Activated effector memory CD4-positive, alpha-beta T cell treated with Interleukin-2 at 50 U/mL for 16 hours (primary cell): ENCODE measurements at regions not wholly inside any gene's neighbourhood (a gene's known extent, or its start where the extent isn't known, plus 50 kb on each side); places are given as distances from the start of the nearest gene placed in this dataset.

Source experiments
- DNase-seq: peaks from one replicate; pipeline ENCODE4 v3.0.0-alpha.2; 2020

- no peak for DNase-seq
Observed at GRCh38 chr15:77749236-77749997, 116.7 kb upstream of the LINGO1 start.

GRCh38 chr15:77748078-77749064 lies 115.7 kb upstream of the LINGO1 start:
- no peak for DNase-seq

GRCh38 chr15:77747175-77748077 lies 114.7 kb upstream of the LINGO1 start:
- no peak for DNase-seq

GRCh38 chr15:77746254-77747174 lies 113.8 kb upstream of the LINGO1 start:
- DNase-seq = no peak

DNA sequence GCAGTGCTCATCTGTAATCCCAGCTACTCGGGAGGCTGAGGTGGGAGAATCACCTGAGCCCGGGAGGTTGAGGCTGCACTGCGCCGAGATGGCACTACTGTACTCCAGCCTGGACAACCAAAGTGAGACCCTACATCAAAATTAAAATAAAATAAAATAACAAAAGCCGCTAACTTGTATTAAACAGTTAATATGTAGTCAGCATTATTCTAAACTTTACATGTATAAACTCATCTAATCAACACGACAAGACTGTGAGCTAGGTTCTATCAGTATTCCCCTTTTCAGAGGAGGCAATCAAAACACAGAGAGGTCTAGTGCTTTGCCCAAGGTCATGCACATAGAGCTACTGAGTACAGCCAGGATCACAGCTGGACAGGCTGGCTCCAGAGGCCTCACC lies 111.7 kb upstream of the LINGO1 start:
- DNase-seq = no peak

DNA sequence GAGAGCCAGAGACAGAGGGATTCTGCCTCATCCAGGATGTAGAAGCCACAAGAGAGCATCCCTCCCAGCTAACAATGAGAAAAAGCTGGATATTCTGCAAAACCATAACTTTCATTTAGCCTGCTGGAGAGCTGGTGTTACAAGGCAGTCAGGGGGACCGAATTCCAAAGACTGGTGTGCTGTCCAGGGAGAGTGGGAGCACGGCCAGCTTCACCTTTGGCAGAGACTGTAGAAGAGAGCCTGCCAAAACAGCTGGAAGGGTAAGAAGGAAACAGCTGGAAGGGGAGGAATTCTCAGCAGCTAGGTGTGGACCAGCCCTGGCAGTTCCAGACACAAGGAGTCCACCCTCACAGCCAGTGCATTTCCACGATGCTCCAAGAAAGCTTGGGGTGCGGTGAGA lies 109.9 kb upstream of the LINGO1 start:
- DNase-seq = no peak

DNA sequence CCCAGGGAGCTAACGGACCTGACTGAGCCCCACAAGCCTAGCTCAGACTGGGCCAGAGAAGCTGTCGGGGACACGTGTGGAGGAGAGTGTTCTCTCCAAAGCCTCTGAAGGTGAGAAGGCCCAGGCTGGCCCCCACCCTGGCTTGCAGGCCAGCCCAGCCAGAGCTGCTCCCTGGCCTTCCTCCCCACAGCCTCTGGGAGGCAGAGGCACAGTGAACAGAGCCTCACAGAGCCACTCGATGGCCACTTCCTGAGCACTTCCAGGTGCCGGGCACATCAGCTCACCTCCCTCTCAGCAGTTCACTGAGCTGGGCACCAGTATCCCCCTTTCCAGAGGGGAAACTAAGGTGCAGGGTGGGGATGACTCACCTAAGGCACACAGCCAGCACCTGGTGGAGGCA lies 109.4 kb upstream of the LINGO1 start:
- DNase-seq = no peak

GRCh38 chr15:77741106-77741505 lies 108.4 kb upstream of the LINGO1 start:
- DNase-seq = no peak

- DNase-seq = no peak
Observed at GRCh38 chr15:77739591-77740378, 107.1 kb upstream of the LINGO1 start.

DNA sequence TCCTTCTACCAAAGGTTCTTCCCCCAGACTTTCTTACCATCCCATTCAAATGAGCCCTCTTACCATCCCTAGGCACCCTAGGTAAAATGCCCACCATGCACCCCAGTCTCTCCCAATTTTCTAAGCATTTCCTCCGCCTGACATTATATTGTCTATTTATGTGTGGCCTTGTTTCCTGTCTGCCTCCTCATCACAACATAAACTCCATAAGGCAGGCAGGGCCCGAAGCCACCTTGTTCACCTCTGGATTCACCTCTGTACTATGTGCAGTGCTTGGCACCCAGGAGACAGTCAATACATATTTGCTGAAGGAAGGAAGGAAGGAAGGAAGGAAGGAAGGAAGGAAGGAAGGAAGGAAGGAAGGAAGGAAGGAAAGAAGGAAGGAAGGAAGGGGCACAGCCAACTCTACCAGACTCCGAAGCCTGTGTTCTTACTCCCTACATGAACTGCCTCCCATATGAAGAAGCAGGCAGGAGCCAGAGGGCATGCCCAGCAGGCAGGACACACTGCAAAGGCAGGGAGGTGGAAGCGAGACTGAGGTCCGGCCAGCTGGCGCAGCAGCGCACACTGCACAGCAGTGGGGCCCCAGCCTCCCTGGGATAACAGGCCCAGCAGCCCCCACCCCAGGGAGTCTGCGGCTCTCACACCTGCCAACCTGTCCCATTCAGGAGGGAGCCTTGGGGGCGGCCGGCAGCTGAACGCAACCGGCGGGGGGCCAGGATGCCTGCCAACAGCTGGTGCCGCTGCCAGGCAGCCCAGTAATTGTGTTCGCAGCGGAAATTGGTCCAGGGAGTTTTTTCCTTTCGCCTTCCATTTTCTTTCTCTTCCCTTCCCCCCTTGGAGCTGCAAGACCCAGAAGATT lies 106.0 kb upstream of the LINGO1 start:
- DNase-seq = no peak

GRCh38 chr15:77738038-77738370 lies 105.3 kb upstream of the LINGO1 start:
- DNase-seq = no peak

DNA sequence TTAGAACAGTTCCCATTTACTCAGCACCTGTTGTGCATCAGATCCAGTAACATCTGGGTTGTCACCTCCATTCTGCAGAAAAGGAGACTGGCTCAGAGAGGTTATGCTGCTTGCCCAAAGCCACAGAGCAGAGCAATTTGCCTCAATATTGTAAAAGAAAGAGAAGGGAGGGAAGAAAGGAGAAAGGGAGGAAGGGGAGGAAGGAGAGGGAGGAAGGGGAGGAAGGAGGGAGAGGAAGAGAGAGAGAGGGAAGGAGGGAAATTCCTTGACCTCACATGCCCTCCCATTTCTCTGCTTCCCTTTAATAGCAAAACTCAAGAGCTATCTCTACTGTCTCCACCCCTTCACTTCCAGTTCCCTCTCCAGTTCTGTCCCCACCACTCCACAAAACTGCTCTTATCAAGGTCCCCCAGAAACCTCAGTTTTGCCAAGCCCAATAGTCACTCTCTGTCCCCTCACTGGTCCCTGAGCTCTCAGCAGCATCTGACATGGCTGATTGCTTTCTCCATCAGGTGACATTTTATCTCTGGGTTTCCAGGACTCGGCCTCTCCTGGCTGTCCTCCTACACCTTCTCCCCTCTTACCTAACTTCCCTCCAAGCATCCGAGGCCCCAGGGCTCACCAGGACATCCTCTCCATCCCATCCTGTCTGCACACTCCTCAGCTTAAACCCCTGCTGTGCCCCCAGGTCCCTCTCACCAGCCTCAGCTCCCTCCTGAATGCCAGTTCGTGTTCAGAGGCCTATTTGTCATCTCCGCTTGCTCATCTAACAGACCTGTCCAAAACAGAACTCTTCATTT lies 104.7 kb upstream of the LINGO1 start:
- no peak for DNase-seq

DNA sequence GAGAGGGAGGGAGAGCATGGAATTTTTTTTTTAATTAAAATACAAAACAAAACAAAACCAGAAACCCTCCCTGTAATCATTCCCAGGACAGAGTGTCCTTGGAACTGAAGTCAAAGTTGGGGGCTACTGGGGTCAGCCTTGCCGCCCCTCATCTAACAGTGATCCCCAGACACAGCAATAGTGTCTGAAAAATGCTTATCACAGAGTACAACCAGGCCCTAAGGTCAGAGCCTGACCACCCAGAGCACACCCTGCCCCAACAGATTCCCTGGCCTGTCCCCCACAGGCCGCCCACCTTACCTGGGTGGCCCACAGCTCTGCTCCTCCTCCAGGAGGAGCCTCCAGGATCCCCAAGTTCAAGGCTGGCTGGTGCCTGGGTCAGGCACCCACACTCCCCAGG lies 101.6 kb upstream of the LINGO1 start:
- DNase-seq = no peak

DNA sequence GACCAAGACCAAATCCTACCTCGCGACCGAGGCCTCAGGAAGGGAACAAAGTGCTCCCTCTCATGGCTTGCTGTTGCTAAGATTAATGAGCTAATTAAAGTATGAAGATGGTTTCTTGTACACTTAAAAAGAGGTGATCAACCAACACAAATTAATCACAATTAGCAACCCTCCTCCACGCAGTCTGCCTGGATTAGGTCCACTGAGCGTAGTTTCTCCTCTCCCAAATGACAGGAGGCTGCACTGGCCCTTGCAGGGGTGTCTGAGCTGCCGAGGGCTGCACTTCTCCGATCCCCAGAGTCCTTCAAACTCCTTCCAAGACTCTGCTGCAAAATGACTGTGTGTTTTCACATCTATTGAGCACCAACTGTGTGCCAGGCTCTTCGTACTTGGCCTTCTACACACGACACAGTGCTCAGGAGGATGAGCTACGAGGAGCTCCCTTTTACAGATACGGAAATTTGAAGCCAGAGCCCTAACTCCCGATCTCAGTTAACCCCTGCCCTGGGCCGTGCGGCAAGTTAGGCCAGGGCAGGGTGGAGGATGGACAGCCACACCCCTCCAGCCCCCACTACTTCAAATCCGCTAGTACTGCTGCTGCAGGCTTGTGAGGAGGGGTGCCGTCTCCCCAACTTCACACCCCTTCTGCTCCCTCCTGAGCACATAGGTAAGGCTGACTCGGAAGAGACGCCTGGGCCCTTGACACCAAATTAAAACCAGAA lies 101.0 kb upstream of the LINGO1 start:
- DNase-seq = no peak

- DNase-seq = no peak
Observed at GRCh38 chr15:77732514-77733335, 100.0 kb upstream of the LINGO1 start.

- DNase-seq = no peak
Observed at GRCh38 chr15:77731945-77732344, 99.2 kb upstream of the LINGO1 start.

DNA sequence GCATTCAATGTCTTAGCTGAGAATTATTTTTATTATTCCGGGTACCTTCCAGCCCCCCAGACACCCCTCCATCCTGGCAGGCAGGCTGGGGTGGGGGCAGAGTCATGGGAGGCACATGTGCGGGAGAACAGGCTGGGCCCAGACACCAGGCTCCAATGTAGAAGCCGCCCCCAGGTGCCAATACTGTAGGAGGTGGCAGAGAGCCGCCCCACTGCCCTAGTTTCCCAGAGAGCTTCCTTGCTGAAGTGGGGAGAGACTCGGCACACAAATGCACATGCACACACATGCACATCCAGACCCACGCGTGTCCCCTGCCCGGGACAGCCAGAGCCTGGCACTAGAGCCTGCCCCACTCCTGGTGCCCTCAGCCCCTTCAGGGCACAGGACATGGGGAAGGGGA lies 98.4 kb upstream of the LINGO1 start:
- no peak for DNase-seq
